Retinal pigment epithelial cell (primary cell): ENCODE measurements at regions not wholly inside any gene's neighbourhood (a gene's known extent, or its start where the extent isn't known, plus 50 kb on each side); places are given as distances from the start of the nearest gene placed in this dataset.

ENCODE experiments used
- DNase-seq: peaks from one replicate; pipeline ENCODE4 v3.0.0-alpha.2; 2010; ENCODE audit warnings: low read depth
- H3K4me3 ChIP-seq: 2 replicates; pipeline ENCODE4 v1.5.1; 2011; ENCODE audit warnings: mild to moderate bottlenecking, low read length, control low read depth, moderate library complexity
- CTCF ChIP-seq: conservative IDR thresholded peaks from 2 replicates; pipeline ENCODE4 v1.5.1; 2011; ENCODE audit warnings: low read depth, low read length, control low read depth, inconsistent platforms

- no peak for DNase-seq
- no peak for TF ChIP-seq CTCF
These were observed 329.4 kb upstream of the TBX3 start for GRCh38 chr12:115013236-115013981.

GRCh38 chr12:115012861-115013235 is 328.9 kb upstream of the TBX3 start:
- no peak overlapping the region for H3K4me3 ChIP-seq
- no peak for TF ChIP-seq CTCF
- DNase-seq: no peak

More at GRCh38 chr12:115013236-115013981, 329.4 kb upstream of the TBX3 start:
- no peak overlapping the region for H3K4me3 ChIP-seq

GRCh38 chr12:115011703-115012102 is 327.7 kb upstream of the TBX3 start:
- no peak for DNase-seq
- H3K4me3 ChIP-seq: no peak overlapping the region
- no peak for TF ChIP-seq CTCF

- no peak for DNase-seq
- no peak for TF ChIP-seq CTCF
- H3K4me3 ChIP-seq: no peak overlapping the region
These were observed 326.5 kb upstream of the TBX3 start for GRCh38 chr12:115010324-115010995.

GRCh38 chr12:115008929-115009328 is 325.0 kb upstream of the TBX3 start:
- no peak for DNase-seq
- no peak for TF ChIP-seq CTCF
- no peak overlapping the region for H3K4me3 ChIP-seq

GRCh38 chr12:115004470-115005146 is 320.6 kb upstream of the TBX3 start:
- no peak for TF ChIP-seq CTCF
- H3K4me3 ChIP-seq: no peak overlapping the region
- no peak for DNase-seq
